ENCODE measurements at regions not wholly inside any gene's neighbourhood (a gene's known extent, or its start where the extent isn't known, plus 50 kb on each side); places are given as distances from the start of the nearest gene placed in this dataset.
"Not testable (repeated sequence)": the region's sequence is repeated elsewhere in the genome, so short reads cannot be mapped to it uniquely, and the experiment has no call there.

- H3K27me3 ChIP-seq (ENCODE audit: low read length), result no peaks in the 10 kb centered on the region
- no peak overlapping the region for H2AFZ ChIP-seq (ENCODE audit: low read depth, low read length, severe bottlenecking)
- no peak overlapping the region for H3K4me3 ChIP-seq (ENCODE audit: insufficient read depth, low read length, poor library complexity, severe bottlenecking)
- H3K79me2 ChIP-seq (ENCODE audit: insufficient read depth, low read length), result no peaks in the 10 kb centered on the region
- no peaks in the 10 kb centered on the region for H4K20me1 ChIP-seq (ENCODE audit: low read depth, low read length)
- no peak overlapping the region for H3K9ac ChIP-seq (ENCODE audit: low read length)
- H3K9me3 ChIP-seq (ENCODE audit: insufficient read depth, low read length), result no peaks in the 10 kb centered on the region
- no peak overlapping the region for H3K4me2 ChIP-seq (ENCODE audit: low read depth, low read length, poor library complexity, severe bottlenecking)
- H3K36me3 ChIP-seq (ENCODE audit: low read length), result no peaks in the 10 kb centered on the region
- no peaks in the 10 kb centered on the region for H3K9me2 ChIP-seq (replicated peaks; ENCODE audit: insufficient read depth, low read length)
- no peak overlapping the region for H3K27ac ChIP-seq (ENCODE audit: low read depth, low read length)
- TF ChIP-seq, protein P1, sequence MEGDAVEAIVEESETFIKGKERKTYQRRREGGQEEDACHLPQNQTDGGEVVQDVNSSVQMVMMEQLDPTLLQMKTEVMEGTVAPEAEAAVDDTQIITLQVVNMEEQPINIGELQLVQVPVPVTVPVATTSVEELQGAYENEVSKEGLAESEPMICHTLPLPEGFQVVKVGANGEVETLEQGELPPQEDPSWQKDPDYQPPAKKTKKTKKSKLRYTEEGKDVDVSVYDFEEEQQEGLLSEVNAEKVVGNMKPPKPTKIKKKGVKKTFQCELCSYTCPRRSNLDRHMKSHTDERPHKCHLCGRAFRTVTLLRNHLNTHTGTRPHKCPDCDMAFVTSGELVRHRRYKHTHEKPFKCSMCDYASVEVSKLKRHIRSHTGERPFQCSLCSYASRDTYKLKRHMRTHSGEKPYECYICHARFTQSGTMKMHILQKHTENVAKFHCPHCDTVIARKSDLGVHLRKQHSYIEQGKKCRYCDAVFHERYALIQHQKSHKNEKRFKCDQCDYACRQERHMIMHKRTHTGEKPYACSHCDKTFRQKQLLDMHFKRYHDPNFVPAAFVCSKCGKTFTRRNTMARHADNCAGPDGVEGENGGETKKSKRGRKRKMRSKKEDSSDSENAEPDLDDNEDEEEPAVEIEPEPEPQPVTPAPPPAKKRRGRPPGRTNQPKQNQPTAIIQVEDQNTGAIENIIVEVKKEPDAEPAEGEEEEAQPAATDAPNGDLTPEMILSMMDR (IDR thresholded peaks at IDR 0.05; ENCODE audit: insufficient read depth, low read length, poor library complexity, severe bottlenecking), result no peak
- no peak for TF ChIP-seq EZH2phosphoT487 (conservative IDR thresholded peaks at IDR 0.05; ENCODE audit: low read length)
- no peaks in the 10 kb centered on the region for H3F3A ChIP-seq (ENCODE audit: insufficient read depth)
Observed at GRCh38 chr11:98062714-98063113, 958.0 kb upstream of the CNTN5 start.

DNA sequence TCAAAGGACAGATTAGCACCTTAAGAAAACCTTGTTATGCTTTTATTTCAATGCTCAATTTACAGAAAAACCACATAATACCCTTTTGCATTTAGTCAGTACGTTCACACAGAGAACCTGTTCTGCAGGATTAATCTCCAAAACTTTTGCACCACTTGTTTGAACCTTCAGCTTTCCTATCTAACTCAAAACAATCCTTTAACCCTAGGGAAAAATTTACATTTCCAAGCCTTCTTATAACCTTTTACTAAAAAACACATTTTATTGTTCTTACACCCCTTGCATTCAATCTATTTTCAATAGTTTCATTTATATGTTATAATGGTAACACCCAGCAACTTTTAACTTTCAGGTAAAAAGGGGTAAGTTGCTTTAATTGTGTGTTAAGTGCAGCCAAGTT lies 952.5 kb upstream of the CNTN5 start:
- no peaks in the 10 kb centered on the region for H3K79me2 ChIP-seq (ENCODE audit: insufficient read depth, low read length)
- no peaks in the 10 kb centered on the region for H4K20me1 ChIP-seq (ENCODE audit: low read depth, low read length)
- no peaks in the 10 kb centered on the region for H3K9me3 ChIP-seq (ENCODE audit: insufficient read depth, low read length)
- no peaks in the 10 kb centered on the region for H3K27me3 ChIP-seq (ENCODE audit: low read length)
- TF ChIP-seq EZH2phosphoT487 (conservative IDR thresholded peaks at IDR 0.05; ENCODE audit: low read length), result no peak
- TF ChIP-seq, protein P1 (IDR thresholded peaks at IDR 0.05; ENCODE audit: insufficient read depth, low read length, poor library complexity, severe bottlenecking), result no peak
- no peak overlapping the region for H3K9ac ChIP-seq (ENCODE audit: low read length)
- H3K4me3 ChIP-seq (ENCODE audit: insufficient read depth, low read length, poor library complexity, severe bottlenecking), result no peak overlapping the region
- no peaks in the 10 kb centered on the region for H3F3A ChIP-seq (ENCODE audit: insufficient read depth)
- no peak overlapping the region for H2AFZ ChIP-seq (ENCODE audit: low read depth, low read length, severe bottlenecking)
- no peaks in the 10 kb centered on the region for H3K36me3 ChIP-seq (ENCODE audit: low read length)
- H3K4me2 ChIP-seq (ENCODE audit: low read depth, low read length, poor library complexity, severe bottlenecking), result no peak overlapping the region
- no peak overlapping the region for H3K27ac ChIP-seq (ENCODE audit: low read depth, low read length)
- H3K9me2 ChIP-seq (replicated peaks; ENCODE audit: insufficient read depth, low read length), result no peaks in the 10 kb centered on the region

- H3K36me3 ChIP-seq (ENCODE audit: low read length); H3K9me3 ChIP-seq (ENCODE audit: insufficient read depth, low read length); H3K4me2 ChIP-seq (ENCODE audit: low read depth, low read length, poor library complexity, severe bottlenecking); H3F3A ChIP-seq (ENCODE audit: insufficient read depth); H3K4me3 ChIP-seq (ENCODE audit: insufficient read depth, low read length, poor library complexity, severe bottlenecking); H3K27me3 ChIP-seq (ENCODE audit: low read length); H3K79me2 ChIP-seq (ENCODE audit: insufficient read depth, low read length); H3K9me2 ChIP-seq (replicated peaks; ENCODE audit: insufficient read depth, low read length); H3K27ac ChIP-seq (ENCODE audit: low read depth, low read length); H3K9ac ChIP-seq (ENCODE audit: low read length); H4K20me1 ChIP-seq (ENCODE audit: low read depth, low read length); H2AFZ ChIP-seq (ENCODE audit: low read depth, low read length, severe bottlenecking): not testable (repeated sequence)
Observed at GRCh38 chr11:98069147-98069546, 951.6 kb upstream of the CNTN5 start.

GRCh38 chr11:98069861-98070260 lies 950.9 kb upstream of the CNTN5 start:
- no peaks in the 10 kb centered on the region for H3K36me3 ChIP-seq (ENCODE audit: low read length)
- no peaks in the 10 kb centered on the region for H3K27me3 ChIP-seq (ENCODE audit: low read length)
- no peak overlapping the region for H3K4me2 ChIP-seq (ENCODE audit: low read depth, low read length, poor library complexity, severe bottlenecking)
- no peaks in the 10 kb centered on the region for H3F3A ChIP-seq (ENCODE audit: insufficient read depth)
- H3K4me3 ChIP-seq (ENCODE audit: insufficient read depth, low read length, poor library complexity, severe bottlenecking), result no peak overlapping the region
- no peaks in the 10 kb centered on the region for H4K20me1 ChIP-seq (ENCODE audit: low read depth, low read length)
- no peaks in the 10 kb centered on the region for H3K79me2 ChIP-seq (ENCODE audit: insufficient read depth, low read length)
- TF ChIP-seq, protein P1 (IDR thresholded peaks at IDR 0.05; ENCODE audit: insufficient read depth, low read length, poor library complexity, severe bottlenecking), result no peak
- TF ChIP-seq EZH2phosphoT487 (conservative IDR thresholded peaks at IDR 0.05; ENCODE audit: low read length), result no peak
- no peak overlapping the region for H2AFZ ChIP-seq (ENCODE audit: low read depth, low read length, severe bottlenecking)
- no peak overlapping the region for H3K27ac ChIP-seq (ENCODE audit: low read depth, low read length)
- H3K9ac ChIP-seq (ENCODE audit: low read length), result no peak overlapping the region
- no peaks in the 10 kb centered on the region for H3K9me2 ChIP-seq (replicated peaks; ENCODE audit: insufficient read depth, low read length)
- H3K9me3 ChIP-seq (ENCODE audit: insufficient read depth, low read length), result no peaks in the 10 kb centered on the region
